Calu3 (cell line): ENCODE measurements at regions not wholly inside any gene's neighbourhood (a gene's known extent, or its start where the extent isn't known, plus 50 kb on each side); places are given as distances from the start of the nearest gene placed in this dataset.

Source experiments
- BruUV-seq: library from RNA; stranded (reverse); fragments of 400-500 nt; replicated peaks from 2 replicates; lab custom pipeline; 2021; lab: Mats Ljungman, UMichigan
- CTCF ChIA-PET: fragments of 300-600 bp; sonication (Branson Sonifier 250); formaldehyde crosslinking; loops from one replicate; lab custom pipeline; 2022; ENCODE audit warnings: antibody characterized with exemption; lab: Charles Lee
- DNase-seq: peaks from one replicate; pipeline ENCODE4 v3.0.0; 2022
- H3K27ac Mint-ChIP-seq: one replicate; pipeline ENCODE4 v1.8.0; 2022; ENCODE audit warnings: mixed read lengths; ENCODE audit not compliant: unreplicated experiment
- H3K27me3 Mint-ChIP-seq: one replicate; pipeline ENCODE4 v1.8.0; 2022; ENCODE audit warnings: mixed read lengths; ENCODE audit not compliant: unreplicated experiment
- H3K36me3 Mint-ChIP-seq: one replicate; pipeline ENCODE4 v1.8.0; 2022; ENCODE audit warnings: mild to moderate bottlenecking, moderate library complexity, mixed read lengths; ENCODE audit not compliant: insufficient read depth, unreplicated experiment
- H3K4me1 Mint-ChIP-seq: one replicate; pipeline ENCODE4 v1.8.0; 2022; ENCODE audit warnings: mild to moderate bottlenecking, low read depth, mixed read lengths; ENCODE audit not compliant: unreplicated experiment
- H3K4me3 Mint-ChIP-seq: one replicate; pipeline ENCODE4 v1.8.0; 2022; ENCODE audit warnings: mild to moderate bottlenecking, low read depth, moderate library complexity, mixed read lengths; ENCODE audit not compliant: unreplicated experiment
- H3K9me3 Mint-ChIP-seq: one replicate; pipeline ENCODE4 v1.8.0; 2022; ENCODE audit warnings: low read depth, mixed read lengths; ENCODE audit not compliant: unreplicated experiment
- intact Hi-C: fragments of 100-400 bp; cut with micrococcal nuclease; formaldehyde crosslinking; loops from one replicate; pipeline ENCODE4 v1.10.0; 2022; ENCODE audit not compliant: unreplicated experiment
- TF ChIP-seq, protein P1 (sequence below): fragments of 200-600 bp; IDR thresholded peaks from one replicate; pipeline ENCODE4 v1.8.0; 2022; ENCODE audit warnings: antibody characterized with exemption; ENCODE audit not compliant: unreplicated experiment

DNA sequence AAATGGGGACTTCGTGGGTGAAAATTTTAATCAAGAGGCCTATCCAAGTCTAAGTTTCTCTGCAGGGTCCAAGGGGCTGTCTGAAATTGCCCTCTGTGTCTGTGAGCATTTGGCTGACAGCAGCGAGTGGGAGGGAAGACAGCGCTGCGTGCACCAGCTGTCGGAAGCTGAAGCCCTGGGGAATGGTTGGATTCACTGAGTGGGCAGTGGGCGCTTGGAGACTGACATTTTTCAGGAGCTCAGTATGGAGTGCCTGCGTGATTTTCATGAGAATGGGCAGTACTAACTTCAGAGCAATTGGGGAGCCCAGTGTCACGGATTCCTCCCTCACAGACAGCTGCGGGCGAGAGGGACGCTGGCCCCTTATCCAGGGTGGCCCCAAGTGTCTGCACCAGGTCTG lies 388.8 kb upstream of the B3GAT1 start:
- Mint-ChIP-seq H3K27me3 (no peaks in the 10 kb centered on the region), H3K9me3 (peaks cover 10% of the 10 kb centered on the region), H3K27ac (no peak overlapping the region), H3K4me1 (no peaks in the 10 kb centered on the region), H3K4me3 (no peak overlapping the region), H3K36me3 (no peaks in the 10 kb centered on the region)
- no TSS peak for BruUV-seq
- TF ChIP-seq, protein P1, sequence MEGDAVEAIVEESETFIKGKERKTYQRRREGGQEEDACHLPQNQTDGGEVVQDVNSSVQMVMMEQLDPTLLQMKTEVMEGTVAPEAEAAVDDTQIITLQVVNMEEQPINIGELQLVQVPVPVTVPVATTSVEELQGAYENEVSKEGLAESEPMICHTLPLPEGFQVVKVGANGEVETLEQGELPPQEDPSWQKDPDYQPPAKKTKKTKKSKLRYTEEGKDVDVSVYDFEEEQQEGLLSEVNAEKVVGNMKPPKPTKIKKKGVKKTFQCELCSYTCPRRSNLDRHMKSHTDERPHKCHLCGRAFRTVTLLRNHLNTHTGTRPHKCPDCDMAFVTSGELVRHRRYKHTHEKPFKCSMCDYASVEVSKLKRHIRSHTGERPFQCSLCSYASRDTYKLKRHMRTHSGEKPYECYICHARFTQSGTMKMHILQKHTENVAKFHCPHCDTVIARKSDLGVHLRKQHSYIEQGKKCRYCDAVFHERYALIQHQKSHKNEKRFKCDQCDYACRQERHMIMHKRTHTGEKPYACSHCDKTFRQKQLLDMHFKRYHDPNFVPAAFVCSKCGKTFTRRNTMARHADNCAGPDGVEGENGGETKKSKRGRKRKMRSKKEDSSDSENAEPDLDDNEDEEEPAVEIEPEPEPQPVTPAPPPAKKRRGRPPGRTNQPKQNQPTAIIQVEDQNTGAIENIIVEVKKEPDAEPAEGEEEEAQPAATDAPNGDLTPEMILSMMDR = no peak
- no peak for DNase-seq
- intact Hi-C loops = no loop called here
- CTCF ChIA-PET = no interaction called here

DNA sequence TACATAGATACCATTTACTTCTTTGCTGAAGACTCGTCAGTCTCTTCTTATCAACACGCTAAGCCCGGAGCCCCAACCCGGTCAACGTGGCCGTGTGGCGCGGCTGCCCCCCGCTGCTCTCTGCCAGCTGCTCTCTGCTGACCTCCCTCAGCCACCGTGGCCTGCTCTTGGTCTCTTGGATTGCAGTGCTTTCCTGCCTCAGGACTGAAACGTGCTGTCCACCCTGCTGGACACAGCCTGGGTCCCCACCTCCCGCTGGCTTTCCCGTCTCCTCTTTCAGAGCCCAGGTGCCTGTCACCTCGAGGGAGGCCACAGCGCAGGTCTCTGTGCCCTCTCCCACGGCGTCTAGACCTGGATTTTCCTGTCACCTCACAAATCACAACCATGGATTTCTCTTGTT lies 388.1 kb upstream of the B3GAT1 start:
- H3K27ac Mint-ChIP-seq = no peak overlapping the region
- H3K4me3 Mint-ChIP-seq = no peak overlapping the region
- intact Hi-C loops = no loop called here
- DNase-seq = no peak
- H3K36me3 Mint-ChIP-seq = no peaks in the 10 kb centered on the region
- no peaks in the 10 kb centered on the region for H3K4me1 Mint-ChIP-seq
- no peaks in the 10 kb centered on the region for H3K27me3 Mint-ChIP-seq
- no TSS peak for BruUV-seq
- CTCF ChIA-PET = no interaction called here
- TF ChIP-seq, protein P1 = no peak
- H3K9me3 Mint-ChIP-seq = peaks cover 10% of the 10 kb centered on the region

DNA sequence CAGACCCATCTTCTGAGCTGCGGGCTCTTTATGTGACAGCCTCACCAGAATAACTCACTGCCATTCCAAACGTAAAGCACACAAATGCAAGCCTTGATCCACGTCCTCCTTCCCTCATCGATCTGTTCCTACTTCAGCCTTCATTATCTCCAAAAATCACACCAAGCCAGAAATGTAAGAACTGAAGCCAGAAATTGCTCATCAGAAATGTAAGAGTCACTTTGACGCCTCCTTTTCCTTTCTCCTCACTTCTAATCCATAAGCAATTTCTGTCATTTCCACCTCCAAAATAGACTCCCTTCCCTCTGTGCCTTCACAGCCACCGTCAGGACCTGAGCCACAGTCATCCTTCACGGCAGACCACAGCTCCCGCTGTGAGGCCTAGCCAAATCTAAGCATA lies 387.3 kb upstream of the B3GAT1 start:
- intact Hi-C loops = no loop called here
- no peak for DNase-seq
- TF ChIP-seq, protein P1 = no peak
- CTCF ChIA-PET = no interaction called here
- H3K27me3 Mint-ChIP-seq = no peaks in the 10 kb centered on the region
- BruUV-seq = no TSS peak
- H3K27ac Mint-ChIP-seq = no peak overlapping the region
- H3K4me3 Mint-ChIP-seq = no peak overlapping the region
- no peaks in the 10 kb centered on the region for H3K4me1 Mint-ChIP-seq
- H3K36me3 Mint-ChIP-seq = no peaks in the 10 kb centered on the region
- peaks cover 10% of the 10 kb centered on the region for H3K9me3 Mint-ChIP-seq

DNA sequence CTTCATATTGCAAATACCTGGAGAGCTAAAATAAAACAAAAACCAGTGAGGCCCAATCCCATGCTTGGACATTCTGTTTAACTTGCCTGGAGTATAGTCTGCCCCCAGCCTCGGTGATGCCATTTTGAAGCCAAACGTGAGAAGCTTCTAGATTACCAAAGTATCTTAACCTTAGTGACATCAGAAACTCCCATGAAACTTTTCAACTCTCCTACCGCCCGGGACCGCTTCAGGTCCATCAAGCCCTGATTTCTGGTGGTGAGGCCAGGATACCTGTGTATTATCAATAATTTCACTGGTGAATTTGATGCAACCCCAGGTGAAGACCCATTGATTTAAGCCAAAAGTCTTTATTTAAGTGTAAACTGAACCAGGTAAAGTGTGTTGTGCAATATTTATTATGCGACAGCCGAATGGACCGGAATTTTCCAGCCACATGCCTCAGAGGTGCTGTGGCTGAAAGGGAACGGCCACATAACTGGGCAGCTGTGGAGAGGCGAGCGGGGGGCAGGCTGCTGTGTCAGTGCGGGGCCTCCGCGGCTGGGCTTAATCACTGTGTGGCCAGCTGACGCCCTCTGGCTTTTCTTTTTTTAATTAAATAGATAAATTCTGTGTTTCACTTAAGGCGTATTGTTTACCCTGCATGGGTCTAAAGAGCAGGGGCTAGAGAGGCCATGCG lies 385.5 kb upstream of the B3GAT1 start:
- DNase-seq = no peak
- no peaks in the 10 kb centered on the region for H3K27me3 Mint-ChIP-seq
- TF ChIP-seq, protein P1 = no peak
- no TSS peak for BruUV-seq
- H3K9me3 Mint-ChIP-seq = peaks cover 6% of the 10 kb centered on the region
- H3K4me3 Mint-ChIP-seq = no peak overlapping the region
- intact Hi-C loops = no loop called here
- H3K27ac Mint-ChIP-seq = no peak overlapping the region
- no peaks in the 10 kb centered on the region for H3K36me3 Mint-ChIP-seq
- CTCF ChIA-PET = no interaction called here
- H3K4me1 Mint-ChIP-seq = no peaks in the 10 kb centered on the region
